Stomach (tissue), 8 donors: ENCODE measurements at regions not wholly inside any gene's neighbourhood (a gene's known extent, or its start where the extent isn't known, plus 50 kb on each side); places are given as distances from the start of the nearest gene placed in this dataset.
A peak's percentile ranks its signal among the peaks of the same experiment; 100 is the strongest.

Experiments
- DNase-seq, 2 donors: peaks; one replicate each; pipeline versions ENCODE4 v3.0.0 to v3.0.0-alpha.2; 2013 to 2019
- H3K27ac ChIP-seq, 5 donors: fragments of 200-600 bp in 4 of 5; sonication (generic) in 4 of 5; one replicate each; pipeline ENCODE4 v1.5.1; 2013 to 2019; ENCODE audit warnings: mild to moderate bottlenecking in 1 of 5, moderate library complexity in 1 of 5
- H3K27me3 ChIP-seq, 3 donors: fragments of 200-600 bp; sonication (generic); one replicate each; pipeline ENCODE4 v1.5.1; 2017 to 2019; ENCODE audit warnings: mixed run types in 1 of 3
- H3K36me3 ChIP-seq, 4 donors: fragments of 200-600 bp; sonication (generic); 1 replicate in 3 of 4; 2 replicates in 1 of 4; pipeline ENCODE4 v1.5.1; 2016 to 2019
- H3K4me1 ChIP-seq, 4 donors: fragments of 200-600 bp; sonication (generic); one replicate each; pipeline ENCODE4 v1.5.1; 2016 to 2019
- H3K4me3 ChIP-seq, 4 donors: fragments of 200-600 bp; sonication (generic) in 3 of 4; one replicate each; pipeline ENCODE4 v1.5.1; 2016 to 2019; ENCODE audit warnings: mild to moderate bottlenecking in 1 of 4
- H3K9me3 ChIP-seq, 4 donors: fragments of 200-600 bp; sonication (generic); one replicate each; pipeline ENCODE4 v1.5.1; 2016 to 2019
- CTCF ChIP-seq, 7 experiments: fragments of 450-650 bp in 4 of 7; fragments of 200-600 bp in 3 of 7; sonication (generic) in 3 of 7; IDR thresholded peaks; one replicate each; pipeline ENCODE4 v1.5.1; 2016 to 2019; ENCODE audit warnings: antibody characterized with exemption in 7 of 7, control low read depth in 2 of 7, mild to moderate bottlenecking in 1 of 7
- EP300 ChIP-seq: sonication (generic); formaldehyde crosslinking; IDR thresholded peaks from one replicate; pipeline ENCODE4 v1.6.1; 2017; ENCODE audit warnings: antibody characterized with exemption
- POLR2A ChIP-seq, 4 donors: fragments of 450-650 bp; IDR thresholded peaks; one replicate each; pipeline ENCODE4 v1.6.1; 2016; ENCODE audit warnings: antibody characterized with exemption in 4 of 4, control low read depth in 2 of 4, mild to moderate bottlenecking in 1 of 4, moderate library complexity in 1 of 4
- POLR2AphosphoS5 ChIP-seq, 3 donors: sonication (generic); formaldehyde crosslinking; IDR thresholded peaks; one replicate each; pipeline ENCODE4 v1.6.1; 2016; ENCODE audit warnings: antibody characterized with exemption in 3 of 3
- WGBS, 5 donors: extraction: QIAGEN DNeasy Blood & Tissue Kit in 3 of 5; methylation state at CpG; one replicate each; pipeline versions ENCODE4 v1.1.5 to v1.1.7; 2013 to 2018; 5-methylcytosine and 5-hydroxymethylcytosine counted together
- intact Hi-C: fragments of 100-400 bp; cut with DNase I; formaldehyde crosslinking; loops from one replicate; pipeline ENCODE4 v1.15.1; 2023; ENCODE audit warnings: low total_unique reads
- donor health status: healthy with polysubstance abuse.
- donor health status: Bipolar disorder and iron deficiency.
- donor health status: healthy.

GRCh38 chr14:61153431-61153830, 127.7 kb downstream of the TMEM30B start:
- no peaks in the 10 kb centered on the region for H3K27me3 ChIP-seq
- no peaks in the 10 kb centered on the region for H3K9me3 ChIP-seq
- H3K4me1 ChIP-seq, result no peaks in the 10 kb centered on the region
- intact Hi-C loops, result no loop called here
- no peaks in the 10 kb centered on the region for H3K36me3 ChIP-seq
- peak in 1 of 2 donors; percentile 39 for DNase-seq
- 49 to 92% (median 76%) methylated on average over 3 of the region's 3 CpGs for WGBS, 5 donors
- H3K4me3 ChIP-seq, result no peak overlapping the region
- no peak overlapping the region for H3K27ac ChIP-seq
- TF ChIP-seq POLR2AphosphoS5 (IDR thresholded peaks at IDR 0.05) (no peak), CTCF (IDR thresholded peaks at IDR 0.05) (no peak), EP300 (no peak), POLR2A (IDR thresholded peaks at IDR 0.05) (no peak)

GRCh38 chr14:61152851-61153364, 128.2 kb downstream of the TMEM30B start:
- no peaks in the 10 kb centered on the region for H3K27me3 ChIP-seq
- whole genome bisulfite sequencing, 5 donors, result 85 to 95% (median 89%) methylated on average over 3 of the region's 3 CpGs
- no peaks in the 10 kb centered on the region for H3K4me1 ChIP-seq
- H3K36me3 ChIP-seq, result no peaks in the 10 kb centered on the region
- no peak overlapping the region for H3K4me3 ChIP-seq
- TF ChIP-seq CTCF (IDR thresholded peaks at IDR 0.05), result no peak
- no peak for TF ChIP-seq POLR2AphosphoS5 (IDR thresholded peaks at IDR 0.05)
- no peak for TF ChIP-seq EP300
- TF ChIP-seq POLR2A (IDR thresholded peaks at IDR 0.05), result no peak
- no peak overlapping the region for H3K27ac ChIP-seq
- DNase-seq, result no peak
- intact Hi-C loops, result no loop called here
- H3K9me3 ChIP-seq, result no peaks in the 10 kb centered on the region

- H3K4me3 ChIP-seq, result no peak overlapping the region
- intact Hi-C loops, result no loop called here
- H3K4me1 ChIP-seq, result peaks cover 0 to 4% (median under 1%) of the 10 kb centered on the region in 4 donors
- DNase-seq, result no peak
- TF ChIP-seq POLR2AphosphoS5 (IDR thresholded peaks at IDR 0.05) (no peak), POLR2A (IDR thresholded peaks at IDR 0.05) (no peak), EP300 (no peak), CTCF (IDR thresholded peaks at IDR 0.05) (no peak)
- H3K27me3 ChIP-seq, result no peaks in the 10 kb centered on the region
- WGBS, 5 donors, result 83 to 93% (median 91%) methylated on average over 4 of the region's 4 CpGs
- no peak overlapping the region for H3K27ac ChIP-seq
- no peaks in the 10 kb centered on the region for H3K36me3 ChIP-seq
- no peaks in the 10 kb centered on the region for H3K9me3 ChIP-seq
Measured at GRCh38 chr14:61151251-61151650, 129.9 kb downstream of the TMEM30B start.

GRCh38 chr14:61150851-61151250, 130.3 kb downstream of the TMEM30B start:
- TF ChIP-seq POLR2AphosphoS5 (IDR thresholded peaks at IDR 0.05), result no peak
- TF ChIP-seq EP300, result no peak
- TF ChIP-seq POLR2A (IDR thresholded peaks at IDR 0.05), result no peak
- TF ChIP-seq CTCF (IDR thresholded peaks at IDR 0.05), result no peak
- WGBS, 5 donors, result 67 to 79% (median 74%) methylated on average over 3 of the region's 3 CpGs
- no peaks in the 10 kb centered on the region for H3K9me3 ChIP-seq
- H3K4me3 ChIP-seq, result no peak overlapping the region
- no peaks in the 10 kb centered on the region for H3K36me3 ChIP-seq
- H3K4me1 ChIP-seq, result peaks cover 0 to 6% (median 2%) of the 10 kb centered on the region in 4 donors
- H3K27me3 ChIP-seq, result no peaks in the 10 kb centered on the region
- intact Hi-C loops, result no loop called here
- H3K27ac ChIP-seq, result no peak overlapping the region
- no peak for DNase-seq
